Panc1 (cell line): ENCODE measurements at regions not wholly inside any gene's neighbourhood (a gene's known extent, or its start where the extent isn't known, plus 50 kb on each side); places are given as distances from the start of the nearest gene placed in this dataset.

Experiments used
- POLR2AphosphoS5 ChIP-seq: IDR thresholded peaks from 2 replicates; pipeline ENCODE4 v1.6.1; 2012; ENCODE audit warnings: mild to moderate bottlenecking, low read depth, low read length, moderate library complexity
- SIN3A ChIP-seq: IDR thresholded peaks from 2 replicates; pipeline ENCODE4 v1.6.1; 2012; ENCODE audit warnings: low read depth, mild to moderate bottlenecking, low read length, moderate library complexity, borderline replicate concordance; ENCODE audit not compliant: insufficient read depth

- TF ChIP-seq SIN3A (no peak), POLR2AphosphoS5 (no peak)
Observed at GRCh38 chr12:125382926-125383325, 317.7 kb downstream of the AACS start.
